GM19240 (cell line): ENCODE measurements at regions not wholly inside any gene's neighbourhood (a gene's known extent, or its start where the extent isn't known, plus 50 kb on each side); places are given as distances from the start of the nearest gene placed in this dataset.

Experiments used
- DNase-seq: peaks from one replicate; pipeline ENCODE4 v3.0.0; 2011; ENCODE audit warnings: low spot score; ENCODE audit not compliant: insufficient read length

GRCh38 chr10:88168171-88169036, 305.0 kb downstream of the PTEN start:
- no peak for DNase-seq

- DNase-seq = no peak
Observed at GRCh38 chr10:88169037-88169319, 305.6 kb downstream of the PTEN start.

- DNase-seq = no peak
Observed at GRCh38 chr10:88170628-88171027, 307.2 kb downstream of the PTEN start.

GRCh38 chr10:88172159-88172558, 308.7 kb downstream of the PTEN start:
- no peak for DNase-seq

GRCh38 chr10:88174391-88174790, 311.0 kb downstream of the PTEN start:
- no peak for DNase-seq

GRCh38 chr10:88178758-88179157, 315.3 kb downstream of the PTEN start:
- no peak for DNase-seq

GRCh38 chr10:88179831-88180230, 316.4 kb downstream of the PTEN start:
- DNase-seq = no peak

- DNase-seq = no peak
Observed at GRCh38 chr10:88181902-88182600, 318.6 kb downstream of the PTEN start.

- DNase-seq = no peak
Observed at GRCh38 chr10:88182601-88182930, 319.1 kb downstream of the PTEN start.

GRCh38 chr10:88184543-88185297, 321.3 kb downstream of the PTEN start:
- DNase-seq = no peak

GRCh38 chr10:88185830-88186229, 322.4 kb downstream of the PTEN start:
- no peak for DNase-seq

GRCh38 chr10:88186335-88186734, 322.9 kb downstream of the PTEN start:
- DNase-seq = no peak

- no peak for DNase-seq
Observed at GRCh38 chr10:88187472-88187871, 324.0 kb downstream of the PTEN start.

GRCh38 chr10:88190123-88190522, 326.7 kb downstream of the PTEN start:
- DNase-seq = no peak

- DNase-seq = no peak
Observed at GRCh38 chr10:88190540-88191235, 327.3 kb downstream of the PTEN start.

GRCh38 chr10:88193018-88193417, 329.6 kb downstream of the PTEN start:
- no peak for DNase-seq

- no peak for DNase-seq
Observed at GRCh38 chr10:88194041-88194887, 330.8 kb downstream of the PTEN start.

GRCh38 chr10:88194961-88195367, 331.5 kb downstream of the PTEN start:
- no peak for DNase-seq

GRCh38 chr10:88195841-88196240, 332.4 kb downstream of the PTEN start:
- no peak for DNase-seq

GRCh38 chr10:88196291-88196690, 332.9 kb downstream of the PTEN start:
- no peak for DNase-seq

GRCh38 chr10:88198023-88198422, 334.6 kb downstream of the PTEN start:
- DNase-seq = no peak
